ENCODE measurements at regions not wholly inside any gene's neighbourhood (a gene's known extent, or its start where the extent isn't known, plus 50 kb on each side); places are given as distances from the start of the nearest gene placed in this dataset.

GRCh38 chrX:128807367-128807766 lies 715.9 kb downstream of the SMARCA1 start:
- TF ChIP-seq, protein P1, sequence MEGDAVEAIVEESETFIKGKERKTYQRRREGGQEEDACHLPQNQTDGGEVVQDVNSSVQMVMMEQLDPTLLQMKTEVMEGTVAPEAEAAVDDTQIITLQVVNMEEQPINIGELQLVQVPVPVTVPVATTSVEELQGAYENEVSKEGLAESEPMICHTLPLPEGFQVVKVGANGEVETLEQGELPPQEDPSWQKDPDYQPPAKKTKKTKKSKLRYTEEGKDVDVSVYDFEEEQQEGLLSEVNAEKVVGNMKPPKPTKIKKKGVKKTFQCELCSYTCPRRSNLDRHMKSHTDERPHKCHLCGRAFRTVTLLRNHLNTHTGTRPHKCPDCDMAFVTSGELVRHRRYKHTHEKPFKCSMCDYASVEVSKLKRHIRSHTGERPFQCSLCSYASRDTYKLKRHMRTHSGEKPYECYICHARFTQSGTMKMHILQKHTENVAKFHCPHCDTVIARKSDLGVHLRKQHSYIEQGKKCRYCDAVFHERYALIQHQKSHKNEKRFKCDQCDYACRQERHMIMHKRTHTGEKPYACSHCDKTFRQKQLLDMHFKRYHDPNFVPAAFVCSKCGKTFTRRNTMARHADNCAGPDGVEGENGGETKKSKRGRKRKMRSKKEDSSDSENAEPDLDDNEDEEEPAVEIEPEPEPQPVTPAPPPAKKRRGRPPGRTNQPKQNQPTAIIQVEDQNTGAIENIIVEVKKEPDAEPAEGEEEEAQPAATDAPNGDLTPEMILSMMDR (IDR thresholded peaks at IDR 0.05), result no peak
- no peak for TF ChIP-seq POLR2A (IDR thresholded peaks at IDR 0.05)

Measured in sigmoid colon (tissue), 3 donors.